Heart left ventricle (tissue), 16 donors: ENCODE measurements at regions not wholly inside any gene's neighbourhood (a gene's known extent, or its start where the extent isn't known, plus 50 kb on each side); places are given as distances from the start of the nearest gene placed in this dataset.

Experiments
- ATAC-seq, 4 donors: fragments of 200-7000 bp; cut with Tn5 transposase; one replicate each; pipeline ENCODE4 v1.9.1; 2020 to 2022; ENCODE audit warnings: moderate library complexity in 4 of 4, mild to moderate bottlenecking in 3 of 4, moderate number of reproducible peaks in 1 of 4
- DNase-seq, 5 donors: peaks; one replicate each; pipeline ENCODE4 v3.0.0-alpha.2; 2020
- H3K27ac ChIP-seq, 12 donors: fragments of 200-600 bp; sonication (generic) in 4 of 12; one replicate each; pipeline versions ENCODE4 v1.5.0 to v1.8.0; 2016 to 2022; ENCODE audit warnings: mild to moderate bottlenecking in 2 of 12
- H3K27me3 ChIP-seq, 9 donors: fragments of 200-600 bp; sonication (generic) in 2 of 9; one replicate each; pipeline versions ENCODE4 v1.5.1 to v1.8.0; 2016 to 2022; ENCODE audit warnings: mild to moderate bottlenecking in 3 of 9
- H3K36me3 ChIP-seq, 9 donors: fragments of 200-600 bp; sonication (generic) in 2 of 9; one replicate each; pipeline versions ENCODE4 v1.5.0 to v1.8.0; 2018 to 2022; ENCODE audit warnings: mild to moderate bottlenecking in 2 of 9
- H3K4me1 ChIP-seq, 12 donors: fragments of 200-600 bp; sonication (generic) in 4 of 12; one replicate each; pipeline versions ENCODE4 v1.5.0 to v1.8.0; 2016 to 2022; ENCODE audit warnings: mild to moderate bottlenecking in 3 of 12
- H3K4me3 ChIP-seq, 12 donors: fragments of 200-600 bp; sonication (generic) in 4 of 12; one replicate each; pipeline versions ENCODE4 v1.5.0 to v1.8.0; 2017 to 2022; ENCODE audit warnings: mild to moderate bottlenecking in 9 of 12, moderate library complexity in 4 of 12
- H3K9me3 ChIP-seq, 12 donors: fragments of 200-600 bp; sonication (generic) in 4 of 12; one replicate each; pipeline versions ENCODE4 v1.5.0 to v1.8.0; 2016 to 2022; ENCODE audit warnings: mild to moderate bottlenecking in 1 of 12
- CTCF ChIP-seq, 12 donors: fragments of 200-600 bp; sonication (generic) in 4 of 12; IDR thresholded peaks; one replicate each; pipeline versions ENCODE4 v1.5.0 to v1.8.0; 2018 to 2022; ENCODE audit warnings: antibody characterized with exemption in 12 of 12, mild to moderate bottlenecking in 5 of 12
- POLR2A ChIP-seq, 2 donors: fragments of 450-650 bp; IDR thresholded peaks; one replicate each; pipeline ENCODE4 v1.6.1; 2017; ENCODE audit warnings: antibody characterized with exemption in 2 of 2, mild to moderate bottlenecking in 2 of 2, moderate library complexity in 2 of 2
- WGBS, 4 donors: extraction: QIAGEN DNeasy Blood & Tissue Kit in 2 of 4; methylation state at CpG; one replicate each; pipeline versions ENCODE4 v1.1.5 to v1.1.7; 2013 to 2018; 5-methylcytosine and 5-hydroxymethylcytosine counted together
- intact Hi-C, 10 donors: fragments of 100-400 bp; cut with DNase I; formaldehyde crosslinking; loops; one replicate each; pipeline versions ENCODE4 v1.11.1 to v1.14.2; 2022
- donor health status: ischemic (EF 13 %, LVEDD 7.1; RV severe dilation, severe dysfunction).
- donor health status: healthy with polysubstance abuse.
- donor health status: DM: no; HTN: yes; CAD: no.
- donor health status: DM: no; HTN: no; CAD: no.
- donor health status: ischemic (EF 25% LVEDD 6.9; RV normal size, moderate dysfunction).
- donor health status: ischemic (EF 25% LVEDD 5.7; RV mildly dilated, moderate dysfunction).
- donor health status: healthy.
- donor health status: DM: yes; HTN: yes; CAD: no.
- donor health status: ischemic (EF 35%, LVEDD 5.7; RV mildly dilated, moderate dysfunction).
- donor health status: nonischemic (EF 11% LVEDD 7.7; RV severe dilation, severe dysfunction).
- donor health status: DM: yes; HTN: yes; CAD: no.
- donor health status: PGD.
- donor health status: ischemic (EF 29% LVEDD 5.4; RV normal size, mild dysfunction).
- donor health status: nonischemic (EF 23%, LVEDD 6.1; RV moderate dilation, normal function).

DNA sequence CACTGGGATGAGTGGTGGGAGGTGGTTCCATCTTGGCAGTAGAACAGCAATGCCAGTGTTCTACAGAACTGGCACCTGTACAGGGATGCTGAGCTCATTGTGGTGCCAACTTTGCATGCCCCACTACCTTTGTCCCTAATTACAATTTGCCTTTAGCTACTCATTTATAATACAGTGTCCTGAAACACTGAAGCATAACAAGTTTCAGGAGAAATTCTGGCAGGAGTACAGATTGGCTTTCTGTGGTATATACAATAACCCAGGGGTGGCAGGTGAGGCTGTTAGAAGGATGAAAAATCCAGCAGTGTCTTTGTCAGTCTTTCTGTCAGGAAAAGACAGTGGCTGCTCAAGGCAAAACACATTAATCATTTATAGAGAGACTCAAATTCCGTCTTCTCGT lies 240.3 kb downstream of the FAM76B start:
- ATAC-seq (no peak), DNase-seq (no peak)
- Histone ChIP-seq H3K9me3 (no peaks in the 10 kb centered on the region), H3K36me3 (no peaks in the 10 kb centered on the region), H3K27ac (no peak overlapping the region), H3K27me3 (no peaks in the 10 kb centered on the region), H3K4me3 (no peak overlapping the region), H3K4me1 (peaks cover 0 to 9% (median 0%) of the 10 kb centered on the region in 12 donors)
- intact Hi-C loops = loop anchor here in 1 of 10 donors (10.0 kb wide), 1 partner anchor 56 kb away; no protein-coding TSS in a partner anchor
- TF ChIP-seq CTCF (IDR thresholded peaks at IDR 0.05) (no peak), POLR2A (IDR thresholded peaks at IDR 0.05) (no peak)
- 90 to 96% (median 95%) methylated on average over 2 of the region's 2 CpGs for WGBS, 4 donors

DNA sequence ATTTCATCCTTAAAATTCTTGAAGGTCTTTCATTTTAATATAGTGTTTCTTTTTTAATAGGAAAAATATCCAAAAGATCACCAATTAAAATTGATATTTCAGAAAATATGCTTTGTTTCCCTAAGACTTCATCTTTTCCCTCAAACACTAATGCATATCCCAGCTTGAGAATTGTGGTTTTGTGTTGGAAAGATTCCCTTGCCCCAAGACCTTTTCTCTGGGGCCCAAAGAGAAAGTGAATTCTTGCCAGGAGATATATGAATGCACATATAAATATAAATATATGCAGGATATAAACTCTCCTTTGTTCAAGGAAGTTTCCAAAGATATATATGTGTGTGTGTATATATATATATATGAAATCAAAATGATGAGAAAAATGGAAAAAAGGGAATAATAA lies 241.2 kb downstream of the FAM76B start:
- Histone ChIP-seq H3K36me3 (no peaks in the 10 kb centered on the region), H3K9me3 (no peaks in the 10 kb centered on the region), H3K27ac (no peak overlapping the region), H3K27me3 (no peaks in the 10 kb centered on the region), H3K4me3 (no peak overlapping the region), H3K4me1 (peaks cover 0 to 9% (median 0%) of the 10 kb centered on the region in 12 donors)
- TF ChIP-seq CTCF (IDR thresholded peaks at IDR 0.05) (no peak), POLR2A (IDR thresholded peaks at IDR 0.05) (no peak)
- ATAC-seq (no peak), DNase-seq (no peak)
- intact Hi-C loops = loop anchor here in 1 of 10 donors (10.0 kb wide), 1 partner anchor 56 kb away; no protein-coding TSS in a partner anchor

- ATAC-seq = no peak
- H3K9me3 ChIP-seq = no peaks in the 10 kb centered on the region
- H3K4me1 ChIP-seq = peaks cover 0 to 9% (median 0%) of the 10 kb centered on the region in 12 donors
- H3K27me3 ChIP-seq = no peaks in the 10 kb centered on the region
- intact Hi-C loops = loop anchor here in 1 of 10 donors (10.0 kb wide), 1 partner anchor 57 kb away; no protein-coding TSS in a partner anchor
- no peaks in the 10 kb centered on the region for H3K36me3 ChIP-seq
- H3K4me3 ChIP-seq = no peak overlapping the region
- no peak for DNase-seq
- no peak overlapping the region for H3K27ac ChIP-seq
- TF ChIP-seq POLR2A (IDR thresholded peaks at IDR 0.05) = no peak
- no peak for TF ChIP-seq CTCF (IDR thresholded peaks at IDR 0.05)
Observed at GRCh38 chr11:95547976-95548375, 241.6 kb downstream of the FAM76B start.

GRCh38 chr11:95547186-95547585 lies 242.4 kb downstream of the FAM76B start:
- Histone ChIP-seq H3K9me3 (no peaks in the 10 kb centered on the region), H3K4me1 (peaks cover 0 to 9% (median 0%) of the 10 kb centered on the region in 12 donors), H3K36me3 (no peaks in the 10 kb centered on the region), H3K27me3 (no peaks in the 10 kb centered on the region), H3K4me3 (no peak overlapping the region), H3K27ac (peak overlapping the region in 1 of 12 donors; percentile 22)
- DNase-seq = no peak
- WGBS, 4 donors = 49 to 63% (median 55%) methylated on average over 2 of the region's 2 CpGs
- intact Hi-C loops = loop anchor here in 1 of 10 donors (10.0 kb wide), 1 partner anchor 58 kb away; no protein-coding TSS in a partner anchor
- no peak for ATAC-seq
- no peak for TF ChIP-seq CTCF (IDR thresholded peaks at IDR 0.05)
- TF ChIP-seq POLR2A (IDR thresholded peaks at IDR 0.05) = no peak
